ENCODE measurements at regions not wholly inside any gene's neighbourhood (a gene's known extent, or its start where the extent isn't known, plus 50 kb on each side); places are given as distances from the start of the nearest gene placed in this dataset.

DNA sequence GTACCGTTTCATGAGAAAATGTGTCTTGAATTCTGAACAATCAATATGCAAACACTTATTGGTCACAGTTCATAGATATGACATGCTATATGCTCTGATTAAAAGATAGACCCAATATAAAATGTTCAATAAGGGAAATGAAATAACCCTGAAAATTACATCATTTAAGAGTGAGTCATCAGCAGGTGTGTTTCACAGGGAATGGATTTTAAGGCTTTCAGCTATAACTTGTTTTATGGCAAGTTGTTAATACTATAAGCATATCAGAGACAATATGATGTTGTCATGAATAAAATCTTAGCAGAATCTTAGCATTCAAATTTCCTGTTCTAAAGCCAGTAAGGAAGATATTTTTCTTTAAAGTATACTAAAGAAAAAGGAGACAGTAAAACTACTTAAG, 483.4 kb upstream of the PCDH9 start:
- H3K79me2 ChIP-seq (ENCODE audit: low read length): no peaks in the 10 kb centered on the region
- no peaks in the 10 kb centered on the region for H3K9me2 ChIP-seq (replicated peaks; ENCODE audit: insufficient read depth, low read length)
- no peaks in the 10 kb centered on the region for H3K36me3 ChIP-seq (replicated peaks; ENCODE audit: insufficient read depth, low read length)
- H3K27ac ChIP-seq (ENCODE audit: low read length): no peak overlapping the region
- no peak overlapping the region for H3K4me3 ChIP-seq (ENCODE audit: low read length)
- H3K9ac ChIP-seq (ENCODE audit: low read length): no peak overlapping the region
- no peaks in the 10 kb centered on the region for H3F3A ChIP-seq (ENCODE audit: insufficient read depth, low read length)
- no peaks in the 10 kb centered on the region for H3K4me1 ChIP-seq (ENCODE audit: low read length)
- H3K9me3 ChIP-seq (replicated peaks; ENCODE audit: insufficient read depth, low read length): no peaks in the 10 kb centered on the region
- no peaks in the 10 kb centered on the region for H3K27me3 ChIP-seq (replicated peaks; ENCODE audit: insufficient read depth, low read length)
- TF ChIP-seq EZH2 (optimal IDR thresholded peaks at IDR 0.05; ENCODE audit: low read depth, low read length) (no peak), EZH2phosphoT487 (IDR thresholded peaks at IDR 0.05; ENCODE audit: low read length) (no peak)
- TF ChIP-seq, protein P1, sequence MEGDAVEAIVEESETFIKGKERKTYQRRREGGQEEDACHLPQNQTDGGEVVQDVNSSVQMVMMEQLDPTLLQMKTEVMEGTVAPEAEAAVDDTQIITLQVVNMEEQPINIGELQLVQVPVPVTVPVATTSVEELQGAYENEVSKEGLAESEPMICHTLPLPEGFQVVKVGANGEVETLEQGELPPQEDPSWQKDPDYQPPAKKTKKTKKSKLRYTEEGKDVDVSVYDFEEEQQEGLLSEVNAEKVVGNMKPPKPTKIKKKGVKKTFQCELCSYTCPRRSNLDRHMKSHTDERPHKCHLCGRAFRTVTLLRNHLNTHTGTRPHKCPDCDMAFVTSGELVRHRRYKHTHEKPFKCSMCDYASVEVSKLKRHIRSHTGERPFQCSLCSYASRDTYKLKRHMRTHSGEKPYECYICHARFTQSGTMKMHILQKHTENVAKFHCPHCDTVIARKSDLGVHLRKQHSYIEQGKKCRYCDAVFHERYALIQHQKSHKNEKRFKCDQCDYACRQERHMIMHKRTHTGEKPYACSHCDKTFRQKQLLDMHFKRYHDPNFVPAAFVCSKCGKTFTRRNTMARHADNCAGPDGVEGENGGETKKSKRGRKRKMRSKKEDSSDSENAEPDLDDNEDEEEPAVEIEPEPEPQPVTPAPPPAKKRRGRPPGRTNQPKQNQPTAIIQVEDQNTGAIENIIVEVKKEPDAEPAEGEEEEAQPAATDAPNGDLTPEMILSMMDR (IDR thresholded peaks at IDR 0.05; ENCODE audit: low read length): no peak
- no peak overlapping the region for H3K4me2 ChIP-seq (ENCODE audit: low read depth, low read length)
- H4K20me1 ChIP-seq (ENCODE audit: insufficient read depth, low read length): no peaks in the 10 kb centered on the region
- DNase-seq: no peak
- H2AFZ ChIP-seq (ENCODE audit: low read length): no peak overlapping the region

DNA sequence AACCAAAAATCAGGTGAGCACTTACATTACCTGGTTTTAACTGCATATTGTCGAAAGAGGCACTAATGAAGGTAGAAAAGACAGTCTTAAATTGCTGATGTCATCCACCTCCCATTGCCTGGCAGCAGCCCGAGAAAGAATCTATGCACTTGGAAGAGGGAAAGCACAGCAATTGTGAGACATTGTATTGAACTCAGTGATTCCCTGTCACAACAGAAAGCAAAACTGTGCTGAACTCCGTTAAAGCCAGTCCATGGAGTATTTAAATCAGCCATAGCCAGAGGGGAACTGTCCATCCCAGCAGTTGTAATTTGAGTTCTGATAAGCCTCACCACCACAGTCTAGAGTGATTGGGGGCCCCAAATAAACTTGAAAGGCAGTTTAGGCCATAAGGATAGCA, 466.6 kb upstream of the PCDH9 start:
- Histone ChIP-seq H3K79me2 (ENCODE audit: low read length) (no peaks in the 10 kb centered on the region), H3K4me1 (ENCODE audit: low read length) (no peaks in the 10 kb centered on the region), H3K27ac (ENCODE audit: low read length) (no peak overlapping the region), H4K20me1 (ENCODE audit: insufficient read depth, low read length) (no peaks in the 10 kb centered on the region), H3K36me3 (replicated peaks; ENCODE audit: insufficient read depth, low read length) (no peaks in the 10 kb centered on the region), H3K4me2 (ENCODE audit: low read depth, low read length) (no peak overlapping the region), H3F3A (ENCODE audit: insufficient read depth, low read length) (no peaks in the 10 kb centered on the region), H3K9me3 (replicated peaks; ENCODE audit: insufficient read depth, low read length) (no peaks in the 10 kb centered on the region), H2AFZ (ENCODE audit: low read length) (no peak overlapping the region), H3K9me2 (replicated peaks; ENCODE audit: insufficient read depth, low read length) (no peaks in the 10 kb centered on the region), H3K4me3 (ENCODE audit: low read length) (no peak overlapping the region), H3K27me3 (replicated peaks; ENCODE audit: insufficient read depth, low read length) (no peaks in the 10 kb centered on the region), H3K9ac (ENCODE audit: low read length) (no peak overlapping the region)
- no peak for DNase-seq
- no peak for TF ChIP-seq EZH2phosphoT487 (IDR thresholded peaks at IDR 0.05; ENCODE audit: low read length)
- no peak for TF ChIP-seq EZH2 (optimal IDR thresholded peaks at IDR 0.05; ENCODE audit: low read depth, low read length)
- TF ChIP-seq, protein P1 (IDR thresholded peaks at IDR 0.05; ENCODE audit: low read length): no peak

DNA sequence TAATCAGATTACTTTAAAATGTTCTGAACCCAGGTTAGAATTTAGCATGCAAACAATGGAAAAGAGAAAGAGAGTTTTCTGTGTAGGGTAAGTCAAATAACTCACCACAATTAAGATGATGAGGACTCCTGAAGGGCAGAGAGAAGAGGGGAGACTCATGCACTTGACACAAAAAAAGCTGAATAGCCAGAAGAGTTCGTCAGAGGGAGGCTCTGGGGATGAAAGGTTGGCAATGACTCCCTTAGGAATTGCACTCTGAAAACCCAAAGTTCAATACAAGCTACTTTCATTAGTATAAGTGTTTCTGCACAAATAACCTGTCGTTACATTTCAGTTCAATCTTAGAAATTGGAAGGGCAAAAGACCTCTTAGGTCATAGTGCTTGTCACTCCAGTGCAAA, 434.4 kb upstream of the PCDH9 start:
- no peak for TF ChIP-seq EZH2 (optimal IDR thresholded peaks at IDR 0.05; ENCODE audit: low read depth, low read length)
- no peak for TF ChIP-seq EZH2phosphoT487 (IDR thresholded peaks at IDR 0.05; ENCODE audit: low read length)
- TF ChIP-seq, protein P1 (IDR thresholded peaks at IDR 0.05; ENCODE audit: low read length): no peak
- Histone ChIP-seq H3K27me3 (replicated peaks; ENCODE audit: insufficient read depth, low read length) (no peaks in the 10 kb centered on the region), H3K27ac (ENCODE audit: low read length) (no peak overlapping the region), H3K79me2 (ENCODE audit: low read length) (no peaks in the 10 kb centered on the region), H3K36me3 (replicated peaks; ENCODE audit: insufficient read depth, low read length) (no peaks in the 10 kb centered on the region), H3K9me2 (replicated peaks; ENCODE audit: insufficient read depth, low read length) (no peaks in the 10 kb centered on the region), H2AFZ (ENCODE audit: low read length) (no peak overlapping the region), H4K20me1 (ENCODE audit: insufficient read depth, low read length) (no peaks in the 10 kb centered on the region), H3K9ac (ENCODE audit: low read length) (no peak overlapping the region), H3K4me2 (ENCODE audit: low read depth, low read length) (no peak overlapping the region), H3K4me1 (ENCODE audit: low read length) (no peaks in the 10 kb centered on the region), H3K4me3 (ENCODE audit: low read length) (no peak overlapping the region), H3F3A (ENCODE audit: insufficient read depth, low read length) (no peaks in the 10 kb centered on the region), H3K9me3 (replicated peaks; ENCODE audit: insufficient read depth, low read length) (no peaks in the 10 kb centered on the region)
- DNase-seq: no peak
